Left forelimb (tissue), 1 donor: ENCODE measurements at regions not wholly inside any gene's neighbourhood (a gene's known extent, or its start where the extent isn't known, plus 50 kb on each side); places are given as distances from the start of the nearest gene placed in this dataset.
"Not testable (repeated sequence)": the region's sequence is repeated elsewhere in the genome, so short reads cannot be mapped to it uniquely, and the experiment has no call there.

Source experiments
- DNase-seq: peaks from one replicate; pipeline ENCODE4 v3.0.0-alpha.2; 2018; ENCODE audit warnings: low spot score

DNA sequence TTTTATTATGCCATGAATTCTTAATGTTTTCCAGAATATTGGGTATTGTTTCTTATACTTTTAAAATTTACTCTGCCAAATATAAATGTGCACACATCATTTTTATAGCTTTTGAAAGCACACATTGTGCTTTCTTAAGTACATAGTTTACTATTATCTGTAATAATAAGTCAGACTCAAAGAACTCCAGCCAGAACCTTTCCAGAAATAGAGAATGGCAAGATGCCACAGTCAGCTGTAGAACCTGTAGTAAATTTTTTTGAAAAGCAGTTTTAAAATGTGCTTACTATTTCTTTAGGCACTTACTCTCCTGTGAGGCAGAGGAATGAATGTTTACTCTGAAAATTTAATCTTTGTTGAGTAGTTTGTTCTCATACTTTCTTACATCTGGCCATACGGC is 1287.1 kb downstream of the PCDH9 start:
- DNase-seq, result no peak

DNA sequence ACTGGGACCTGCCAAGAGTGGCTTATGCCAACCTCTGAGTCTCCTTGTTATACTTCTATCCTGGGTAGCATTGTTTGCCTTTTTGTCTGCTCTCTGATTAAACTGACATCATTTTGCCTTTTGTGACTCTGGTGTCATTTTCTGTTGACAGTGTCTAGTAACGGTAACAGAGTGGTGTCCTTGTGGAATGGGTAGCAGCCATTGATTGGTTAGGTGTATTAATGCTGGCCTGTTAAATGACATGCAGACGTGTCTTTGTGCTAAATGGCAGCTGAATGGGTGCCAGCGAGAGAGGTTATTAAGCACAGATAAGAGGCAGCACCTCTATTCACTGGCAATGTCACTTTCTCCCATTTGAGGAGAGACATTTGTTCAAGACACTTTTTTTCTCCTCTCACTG is 1289.4 kb downstream of the PCDH9 start:
- DNase-seq, result no peak

DNA sequence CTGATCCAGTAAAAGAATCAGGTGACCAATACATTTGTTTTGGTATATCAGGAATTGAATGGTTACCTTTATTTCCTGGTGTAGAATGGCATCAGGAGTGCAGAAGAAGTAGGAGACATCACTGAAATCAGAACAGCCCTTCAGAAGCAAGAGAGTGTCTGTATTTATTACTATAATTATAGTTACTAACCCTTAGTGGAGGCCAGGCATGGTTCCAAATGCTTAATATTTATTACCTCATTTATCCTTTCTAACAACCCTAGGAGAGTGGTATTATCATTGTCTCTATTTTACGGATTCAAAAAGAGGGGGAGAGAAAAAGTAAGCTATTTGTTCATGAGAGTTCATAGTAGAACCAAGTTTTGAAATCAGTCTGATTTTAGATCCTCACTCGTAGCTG is 1292.9 kb downstream of the PCDH9 start:
- DNase-seq, result no peak

DNA sequence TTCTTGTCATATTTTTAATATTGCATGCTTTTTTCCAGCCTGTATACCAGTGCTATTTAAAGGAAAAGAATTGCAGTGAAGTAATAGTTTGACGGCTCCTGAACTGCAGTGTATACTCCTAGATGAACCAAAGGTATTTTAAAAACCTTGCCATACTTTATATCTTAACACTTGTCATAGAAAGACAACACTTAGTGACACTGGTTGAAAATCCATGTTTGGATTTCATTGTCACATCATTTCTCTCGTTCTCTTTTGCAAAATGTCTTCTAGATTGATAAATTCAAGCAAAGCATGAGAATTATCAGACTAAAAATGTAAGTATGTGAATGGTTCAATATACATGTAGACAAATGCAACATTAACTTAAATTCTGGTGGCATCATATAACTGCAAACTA is 1293.9 kb downstream of the PCDH9 start:
- no peak for DNase-seq

DNA sequence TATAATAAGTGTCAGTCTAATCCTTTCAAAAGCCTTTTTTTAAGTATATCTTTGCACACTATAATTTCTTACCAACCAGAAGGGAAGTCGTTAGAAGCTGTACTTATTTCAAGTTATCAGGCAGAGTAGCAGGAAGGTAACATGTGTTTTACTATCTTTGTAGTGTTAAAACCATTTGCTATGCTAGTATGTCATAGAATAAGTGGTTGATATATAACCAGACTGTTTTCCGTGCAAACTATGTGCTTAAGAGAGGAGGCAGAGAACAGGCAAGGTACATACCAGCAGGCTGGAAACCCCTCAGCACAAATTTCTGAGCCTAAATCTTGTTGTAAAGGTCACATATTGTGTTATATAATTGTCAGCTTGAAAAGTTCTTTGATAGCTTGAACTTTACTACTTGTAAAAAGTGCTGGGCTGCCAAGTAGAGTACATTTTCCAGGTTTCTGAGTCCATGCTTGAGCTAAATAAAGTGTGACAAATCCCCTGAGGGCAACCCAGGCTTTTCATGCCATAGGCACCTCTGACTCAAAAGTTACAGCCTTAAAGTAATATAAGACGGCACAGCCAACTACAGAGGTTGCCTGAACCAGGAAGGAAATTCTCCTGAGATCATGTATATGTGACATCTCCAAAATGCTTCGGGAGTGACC is 1297.4 kb downstream of the PCDH9 start:
- DNase-seq, result no peak

DNA sequence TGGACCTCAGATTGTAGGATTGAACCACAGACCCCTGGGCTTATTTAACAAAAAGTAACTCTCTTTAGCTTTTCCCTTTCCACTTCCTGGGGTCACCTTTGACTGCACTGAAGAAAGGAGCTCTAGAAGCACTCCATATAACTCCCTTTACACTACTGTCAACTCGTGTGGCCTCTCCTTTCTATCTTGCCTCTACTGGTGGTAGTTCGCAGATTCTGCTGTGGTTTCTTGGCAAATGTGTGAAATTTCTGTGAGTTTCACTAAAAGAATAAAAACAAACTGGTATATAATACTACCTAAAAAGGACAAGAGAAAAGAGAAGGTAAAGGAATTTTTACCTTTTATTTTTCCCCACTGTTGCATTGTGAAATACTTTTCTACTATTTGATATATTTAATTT is 1298.1 kb downstream of the PCDH9 start:
- no peak for DNase-seq

DNA sequence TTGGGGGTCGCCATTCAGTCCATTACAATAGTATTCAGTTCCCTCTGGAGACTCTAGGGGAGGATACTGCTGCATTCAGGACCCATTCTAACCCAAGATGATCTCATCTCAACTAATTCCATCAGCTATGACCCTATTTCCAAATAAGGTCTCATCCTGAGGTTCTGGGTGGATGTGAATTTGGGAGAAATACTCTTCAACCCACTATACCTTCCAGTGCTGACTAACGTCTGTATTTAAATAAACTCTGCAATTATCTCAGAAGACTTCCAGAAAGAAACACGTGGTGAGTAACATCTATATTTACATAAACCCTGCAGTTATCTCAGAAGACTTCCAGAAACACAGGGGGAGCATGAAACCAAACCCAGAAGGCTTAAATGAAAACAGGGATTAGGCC is 1300.7 kb downstream of the PCDH9 start:
- DNase-seq, result no peak

DNA sequence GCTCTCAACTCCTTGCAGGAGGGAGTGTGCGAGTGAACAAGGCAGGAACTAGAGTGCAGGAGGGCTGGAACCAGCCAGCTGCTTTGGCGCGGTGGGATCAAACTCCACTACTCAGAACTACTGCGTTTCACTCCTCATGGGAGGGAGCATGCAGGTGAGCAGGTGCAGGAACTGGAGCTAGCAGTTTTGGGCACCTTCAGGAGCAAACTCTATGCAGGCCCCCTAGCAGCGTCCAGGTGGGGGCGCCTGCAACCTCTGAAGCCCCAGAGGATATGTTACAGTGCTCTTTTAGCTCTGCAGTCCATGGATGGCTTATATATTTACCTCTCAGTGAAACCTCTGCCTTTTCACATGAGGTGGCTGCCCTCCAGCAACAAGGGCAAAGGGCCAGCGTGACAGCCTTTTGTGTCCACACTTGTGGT is 1303.4 kb downstream of the PCDH9 start:
- DNase-seq, result no peak

DNA sequence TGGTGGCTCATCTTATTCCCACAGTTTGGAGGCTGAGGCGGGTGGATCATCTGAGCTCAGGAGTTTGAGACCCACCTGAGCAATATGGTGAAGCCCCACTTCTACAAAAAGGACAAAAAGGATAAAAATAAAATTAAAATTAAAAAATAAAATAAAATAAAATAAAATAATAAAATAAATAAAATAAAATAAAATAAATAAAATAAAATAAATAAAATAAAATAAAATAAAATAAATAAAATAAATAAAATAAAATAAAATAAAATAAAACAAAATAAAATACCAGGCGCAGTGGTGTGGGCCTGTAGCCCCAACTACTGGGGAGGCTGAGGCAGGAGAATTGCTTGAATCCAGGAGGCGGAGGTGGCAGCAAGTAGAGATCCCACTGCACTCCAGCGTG is 1307.3 kb downstream of the PCDH9 start:
- not testable (repeated sequence) for DNase-seq

DNA sequence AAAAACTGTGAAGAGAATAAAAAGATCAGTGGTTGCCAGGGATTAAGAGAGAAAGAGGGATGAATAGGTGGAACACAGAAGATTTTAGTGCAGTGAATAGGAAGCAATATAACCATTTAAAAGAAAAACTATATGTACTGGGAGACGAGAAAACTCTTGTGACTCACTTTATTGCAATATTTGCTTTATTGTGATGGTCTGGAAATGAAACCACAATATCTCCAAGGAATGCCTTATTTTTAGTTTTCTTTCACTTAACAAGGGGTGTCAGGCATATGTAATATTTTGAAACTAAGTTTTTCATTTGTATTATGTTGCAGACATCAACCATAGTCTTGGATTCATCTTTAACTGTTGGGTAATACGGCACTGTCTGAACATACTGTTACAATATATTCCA is 1308.2 kb downstream of the PCDH9 start:
- DNase-seq, result no peak

DNA sequence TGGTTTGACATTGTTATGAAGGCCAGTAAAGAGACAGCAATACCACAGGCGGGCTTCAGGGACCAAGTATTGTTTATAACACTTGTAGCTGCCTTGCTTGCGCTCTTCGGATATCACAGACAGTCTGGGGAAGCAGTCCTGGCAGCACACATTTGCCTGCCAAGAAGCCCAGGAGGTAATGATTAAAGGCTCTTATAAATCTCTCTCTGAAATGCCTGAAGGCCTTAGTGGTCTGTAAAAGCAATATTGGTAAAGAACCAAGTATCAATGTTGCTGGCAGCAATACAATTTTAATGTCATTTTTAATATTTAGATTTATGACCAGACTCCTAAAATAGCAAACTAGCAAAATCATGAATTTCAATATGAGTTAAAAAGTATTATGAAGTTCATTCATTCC is 1312.4 kb downstream of the PCDH9 start:
- no peak for DNase-seq

DNA sequence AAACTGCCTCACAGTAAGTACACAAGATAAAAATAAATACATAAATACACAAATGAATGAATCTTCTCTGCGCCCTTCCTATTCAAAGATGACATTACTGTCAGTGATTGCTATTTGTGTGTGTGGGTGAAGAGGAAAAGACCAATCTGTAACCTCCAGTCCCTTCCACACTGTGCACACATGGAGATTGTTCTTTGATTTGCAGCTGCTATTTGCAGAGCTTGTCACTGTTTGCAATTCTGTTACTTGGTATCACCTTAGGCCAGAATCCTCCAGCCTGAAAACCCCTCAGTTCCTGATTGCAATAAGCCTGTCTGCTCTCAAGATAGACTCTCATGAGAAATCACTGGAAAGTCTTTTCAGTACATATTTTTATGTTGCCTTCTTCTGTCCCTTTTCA is 1314.9 kb downstream of the PCDH9 start:
- no peak for DNase-seq

DNA sequence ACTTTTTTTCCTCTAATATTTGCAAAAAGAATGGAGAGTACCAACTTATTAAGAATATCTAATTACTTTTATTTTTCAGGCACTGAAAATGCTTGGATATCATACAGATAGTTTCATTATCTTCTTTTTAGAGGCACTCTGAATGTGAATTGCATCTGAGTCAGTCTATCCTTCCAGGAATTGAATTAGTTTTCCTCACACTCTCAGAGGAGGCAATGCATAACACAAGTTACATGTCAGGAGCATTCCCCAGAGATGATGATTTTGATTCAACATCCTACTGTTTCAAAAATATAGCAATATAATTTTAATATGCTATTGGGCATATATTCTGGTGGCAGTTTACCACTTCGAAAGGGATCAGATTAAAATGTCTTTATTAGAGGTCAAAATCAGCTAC is 1315.4 kb downstream of the PCDH9 start:
- no peak for DNase-seq

DNA sequence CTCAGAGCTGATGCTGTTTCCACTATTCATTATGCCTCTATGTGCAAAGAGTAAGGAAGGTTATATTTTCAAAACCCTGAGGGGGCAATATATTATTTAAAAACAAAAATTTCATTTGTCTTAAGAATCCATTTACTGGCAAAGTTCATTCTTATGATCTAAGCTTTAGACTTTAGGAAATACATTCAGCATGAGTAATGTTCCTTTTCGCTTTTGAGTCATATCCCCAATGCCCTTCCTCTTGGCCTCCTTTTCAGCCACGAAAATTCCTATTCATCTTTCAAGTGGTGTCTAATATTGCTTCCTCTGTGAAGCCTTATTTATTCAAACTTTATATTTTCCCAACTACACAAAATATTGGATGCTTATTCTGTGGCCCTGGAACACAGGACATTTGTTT is 1317.0 kb downstream of the PCDH9 start:
- no peak for DNase-seq

DNA sequence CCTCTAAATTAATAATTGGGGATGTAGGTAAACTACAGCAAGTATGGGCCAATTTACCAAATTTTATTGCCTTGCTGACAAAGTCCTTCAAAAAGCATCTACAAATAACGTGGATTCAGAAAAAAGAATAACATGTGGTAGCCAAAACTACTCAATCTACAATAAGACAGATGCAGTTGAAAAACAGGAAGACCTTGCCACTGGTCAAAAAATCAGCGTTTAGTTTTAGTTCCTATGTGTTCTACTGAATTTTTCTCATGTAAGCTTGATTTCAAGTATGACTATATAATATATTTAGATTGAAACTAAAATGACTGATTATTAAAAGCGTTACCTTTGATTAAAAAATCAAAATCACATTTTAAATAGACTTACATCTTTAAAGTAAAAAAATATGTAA is 1317.6 kb downstream of the PCDH9 start:
- no peak for DNase-seq

DNA sequence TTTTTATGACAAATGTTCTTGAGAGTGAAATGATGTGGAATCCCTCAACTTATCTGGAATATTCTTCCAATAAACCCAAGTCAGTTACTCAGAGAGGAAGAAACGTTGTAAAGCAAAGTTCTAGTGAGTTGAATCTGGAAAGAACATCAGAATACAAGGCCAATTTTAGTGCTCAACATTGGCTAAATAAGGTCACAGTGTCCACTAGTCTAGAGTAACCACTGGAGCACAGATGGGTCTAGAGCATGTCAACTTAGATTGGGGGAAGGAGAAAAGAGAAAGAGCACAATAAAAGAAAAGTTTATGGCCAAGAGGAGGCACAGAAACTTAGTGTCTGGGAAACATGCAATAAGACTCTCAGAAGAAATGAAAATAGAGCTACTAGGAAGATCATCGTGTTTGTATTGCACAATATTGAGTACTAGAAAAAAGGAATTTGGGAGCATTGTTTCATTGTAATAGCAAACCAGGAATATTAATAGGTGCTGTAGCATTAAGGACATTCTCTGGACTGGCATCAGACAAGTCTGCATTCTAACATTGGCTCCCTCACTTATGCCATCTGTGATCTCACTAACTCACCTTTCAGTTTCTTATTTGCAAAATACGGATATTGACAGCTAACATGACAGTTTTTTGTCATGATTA is 1318.5 kb downstream of the PCDH9 start:
- no peak for DNase-seq

DNA sequence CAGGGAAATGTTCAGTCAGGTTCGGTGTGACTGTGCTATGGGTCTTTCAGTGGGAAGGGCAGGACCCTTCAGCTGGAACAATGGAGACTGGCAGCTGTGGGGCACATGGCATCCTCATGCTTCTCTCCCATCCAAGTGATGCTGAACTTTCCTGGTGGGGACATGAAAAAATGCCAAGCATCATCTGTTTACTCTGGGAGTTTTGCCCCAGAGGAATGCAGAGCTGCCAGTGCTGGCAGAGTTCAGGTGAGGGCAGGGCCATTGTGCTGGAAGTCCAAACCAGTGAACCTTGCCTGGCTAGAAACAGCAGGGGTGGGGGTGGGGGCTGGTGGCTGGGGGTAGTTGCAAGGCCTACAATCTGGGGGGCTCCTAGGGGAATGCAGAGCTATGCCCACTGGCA is 1320.6 kb downstream of the PCDH9 start:
- DNase-seq, result no peak

DNA sequence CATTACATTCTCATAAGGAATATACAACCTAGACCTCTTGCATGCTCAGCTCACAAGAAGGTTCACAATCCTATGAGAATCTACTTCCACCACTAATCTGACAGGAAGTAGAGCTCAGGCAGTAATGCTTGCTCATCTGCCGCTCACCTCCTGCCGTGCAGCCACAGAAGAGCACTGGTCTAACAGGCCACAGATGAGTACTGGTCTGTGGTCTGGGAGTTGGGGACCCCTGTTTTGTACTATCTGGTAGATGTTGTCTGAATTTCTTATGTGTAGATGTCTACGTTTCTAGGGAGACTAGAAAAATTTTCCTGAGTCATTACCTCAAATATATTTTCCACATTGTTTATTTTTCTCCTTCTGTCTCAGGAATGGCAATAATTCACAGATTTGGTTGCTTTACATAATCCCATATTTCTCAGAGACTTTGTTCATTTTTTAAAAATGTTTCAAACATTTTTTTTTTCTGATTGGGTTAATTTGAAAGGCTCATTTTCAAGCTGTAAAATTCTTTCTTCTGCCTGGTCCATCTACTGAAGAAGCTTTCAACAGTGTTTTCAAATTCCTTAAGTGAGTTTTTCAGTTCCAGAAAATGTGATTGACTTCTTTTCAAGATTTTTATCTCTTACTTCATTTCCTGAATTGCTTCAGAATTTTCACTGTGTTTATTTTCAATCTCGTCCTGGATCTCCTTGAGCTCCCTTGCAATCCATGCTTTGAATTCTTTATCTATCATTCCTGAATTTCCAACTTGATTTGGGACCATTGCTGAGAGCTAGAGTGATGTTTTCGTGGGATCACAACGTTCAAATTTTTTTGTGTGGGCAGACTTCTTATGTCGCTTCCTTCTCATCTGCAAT is 1322.2 kb downstream of the PCDH9 start:
- no peak for DNase-seq

DNA sequence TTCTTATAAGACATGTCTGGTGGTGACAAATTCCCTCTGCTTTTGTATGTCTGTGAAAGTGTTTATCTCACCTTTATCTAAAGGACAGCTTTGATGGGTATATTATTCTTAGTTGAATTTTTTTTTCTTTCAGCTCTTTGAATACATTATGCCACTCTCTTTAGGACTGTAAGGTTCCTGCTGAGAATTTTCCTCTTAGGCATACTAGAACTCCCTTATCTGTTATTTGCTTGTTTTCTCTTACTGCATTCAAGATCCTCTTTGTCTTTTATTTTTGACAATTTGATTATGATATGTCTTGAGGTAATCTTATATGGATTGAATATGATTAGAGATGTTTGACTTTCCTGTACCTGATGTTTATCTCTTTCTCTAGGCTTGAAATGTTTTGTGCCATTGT is 1328.4 kb downstream of the PCDH9 start:
- no peak for DNase-seq

DNA sequence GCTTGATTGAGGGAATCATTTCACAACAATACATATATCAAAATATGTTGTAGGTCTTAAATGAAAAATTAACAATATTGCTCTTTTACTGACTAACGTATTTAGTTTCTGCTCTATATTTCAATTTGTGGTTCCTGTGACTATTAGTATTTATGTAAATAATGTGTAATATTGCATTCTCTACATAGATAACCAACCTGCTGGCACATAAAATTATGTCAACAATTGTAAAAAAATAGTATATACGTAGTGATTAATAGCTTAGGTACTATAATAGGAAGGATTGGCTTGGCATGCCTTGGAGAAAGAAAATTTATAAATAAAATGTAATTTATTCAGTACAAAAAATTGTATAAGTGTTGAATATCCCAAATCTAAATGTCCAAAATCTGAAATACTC is 1336.1 kb downstream of the PCDH9 start:
- DNase-seq, result no peak

DNA sequence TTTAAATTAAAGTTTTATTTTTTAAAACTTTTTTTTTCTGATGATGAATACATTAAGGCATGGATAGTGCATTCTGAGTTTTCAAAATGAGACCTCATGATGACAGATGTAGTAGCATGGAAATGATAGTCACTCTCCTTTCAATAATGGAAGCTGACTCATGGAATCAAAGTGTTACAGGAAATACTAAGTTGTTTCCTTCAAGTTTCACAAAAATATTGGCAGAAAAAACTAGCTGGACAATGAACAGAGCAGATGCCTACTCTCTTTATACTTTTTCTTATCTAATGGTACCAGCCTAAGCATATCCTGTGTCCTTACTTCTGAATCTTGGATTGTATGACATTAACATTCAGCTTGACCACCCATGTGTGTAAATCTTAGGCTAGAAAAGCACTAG is 1337.3 kb downstream of the PCDH9 start:
- DNase-seq, result no peak

DNA sequence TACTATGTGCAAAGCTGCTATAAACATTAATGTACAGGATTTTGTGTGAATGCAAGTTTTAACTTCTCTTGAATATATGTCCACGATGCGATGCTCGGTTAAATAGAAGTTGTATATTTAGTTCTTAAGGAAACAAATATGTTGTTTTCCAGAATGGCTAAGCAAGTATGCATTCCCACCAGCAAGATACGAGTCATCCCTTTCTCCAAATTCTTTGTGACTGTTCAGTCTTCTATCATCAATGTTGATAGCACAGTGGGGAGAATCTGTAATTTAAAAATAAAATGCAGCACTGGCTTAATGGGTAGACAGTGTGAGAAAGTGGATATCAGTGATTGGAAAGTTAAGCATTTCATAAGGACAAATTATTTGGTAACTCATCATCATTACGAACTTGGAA is 1340.8 kb downstream of the PCDH9 start:
- DNase-seq, result no peak

DNA sequence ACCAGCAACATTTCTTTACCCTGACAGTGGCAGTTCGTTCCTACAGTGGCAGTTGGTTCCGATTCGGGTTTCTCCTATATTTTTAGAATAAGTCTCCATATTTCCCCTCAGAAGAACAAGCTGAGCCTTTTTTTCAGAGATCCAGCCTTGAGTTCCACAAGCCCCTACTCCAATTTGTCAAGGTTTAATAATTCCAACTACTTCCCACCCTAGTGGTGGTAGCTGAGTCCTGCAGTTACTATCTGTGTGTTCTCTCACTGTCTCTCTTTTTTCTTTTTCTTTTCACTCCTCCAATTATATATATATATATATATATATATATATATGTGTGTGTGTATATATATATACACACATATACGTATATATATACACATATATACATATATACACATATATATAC is 1347.3 kb downstream of the PCDH9 start:
- DNase-seq, result no peak
